GM21367 (cell line): ENCODE measurements at regions not wholly inside any gene's neighbourhood (a gene's known extent, or its start where the extent isn't known, plus 50 kb on each side); places are given as distances from the start of the nearest gene placed in this dataset.
"Not testable (repeated sequence)": the region's sequence is repeated elsewhere in the genome, so short reads cannot be mapped to it uniquely, and the experiment has no call there.

Source experiments
- ATAC-seq: cut with Tn5 transposase; IDR thresholded peaks from one replicate; pipeline ENCODE4 v1.9.1; 2021; ENCODE audit not compliant: unreplicated experiment

- not testable (repeated sequence) for ATAC-seq
These were observed 293.0 kb upstream of the NOTCH2NLA start for GRCh38 chr1:146521804-146522203.

GRCh38 chr1:146513754-146514153 is 284.9 kb upstream of the NOTCH2NLA start:
- not testable (repeated sequence) for ATAC-seq

GRCh38 chr1:146511047-146511777 is 282.4 kb upstream of the NOTCH2NLA start:
- ATAC-seq: not testable (repeated sequence)

- not testable (repeated sequence) for ATAC-seq
These were observed 281.6 kb upstream of the NOTCH2NLA start for GRCh38 chr1:146510248-146510983.

- ATAC-seq: not testable (repeated sequence)
These were observed 275.3 kb upstream of the NOTCH2NLA start for GRCh38 chr1:146504121-146504520.

GRCh38 chr1:146487555-146487954 is 258.7 kb upstream of the NOTCH2NLA start:
- ATAC-seq: not testable (repeated sequence)

GRCh38 chr1:146487155-146487554 is 258.3 kb upstream of the NOTCH2NLA start:
- ATAC-seq: not testable (repeated sequence)

GRCh38 chr1:146486300-146487014 is 257.6 kb upstream of the NOTCH2NLA start:
- ATAC-seq: not testable (repeated sequence)

GRCh38 chr1:146484195-146484594 is 255.4 kb upstream of the NOTCH2NLA start:
- not testable (repeated sequence) for ATAC-seq

GRCh38 chr1:146479188-146479587 is 250.4 kb upstream of the NOTCH2NLA start:
- ATAC-seq: not testable (repeated sequence)

- ATAC-seq: not testable (repeated sequence)
These were observed 249.4 kb upstream of the NOTCH2NLA start for GRCh38 chr1:146478125-146478720.

GRCh38 chr1:146475086-146475485 is 246.3 kb upstream of the NOTCH2NLA start:
- ATAC-seq: not testable (repeated sequence)

- not testable (repeated sequence) for ATAC-seq
These were observed 245.4 kb upstream of the NOTCH2NLA start for GRCh38 chr1:146474216-146474615.

GRCh38 chr1:146472192-146472861 is 243.5 kb upstream of the NOTCH2NLA start:
- ATAC-seq: not testable (repeated sequence)

- not testable (repeated sequence) for ATAC-seq
These were observed 231.1 kb upstream of the NOTCH2NLA start for GRCh38 chr1:146459939-146460338.

GRCh38 chr1:146459308-146459707 is 230.5 kb upstream of the NOTCH2NLA start:
- not testable (repeated sequence) for ATAC-seq

- ATAC-seq: not testable (repeated sequence)
These were observed 220.0 kb upstream of the NOTCH2NLA start for GRCh38 chr1:146448877-146449246.

- not testable (repeated sequence) for ATAC-seq
These were observed 219.5 kb upstream of the NOTCH2NLA start for GRCh38 chr1:146448212-146448876.

- not testable (repeated sequence) for ATAC-seq
These were observed 215.0 kb upstream of the NOTCH2NLA start for GRCh38 chr1:146443871-146444222.
